Rectal smooth muscle tissue (tissue), 1 donor: ENCODE measurements at regions not wholly inside any gene's neighbourhood (a gene's known extent, or its start where the extent isn't known, plus 50 kb on each side); places are given as distances from the start of the nearest gene placed in this dataset.
"Not testable (repeated sequence)": the region's sequence is repeated elsewhere in the genome, so short reads cannot be mapped to it uniquely, and the experiment has no call there.

ENCODE experiments used
- H3K27ac ChIP-seq: one replicate; pipeline ENCODE4 v1.7.0; 2013; ENCODE audit warnings: low read depth, low read length, inconsistent platforms
- H3K27me3 ChIP-seq: one replicate; pipeline ENCODE4 v1.7.0; 2013; ENCODE audit warnings: low read length; ENCODE audit not compliant: control insufficient read depth, insufficient read depth
- H3K36me3 ChIP-seq: one replicate; pipeline ENCODE4 v1.7.0; 2013; ENCODE audit warnings: low read length; ENCODE audit not compliant: control insufficient read depth, insufficient read depth
- H3K4me1 ChIP-seq: one replicate; pipeline ENCODE4 v1.7.0; 2013; ENCODE audit warnings: low read length; ENCODE audit not compliant: control insufficient read depth, insufficient read depth
- H3K4me3 ChIP-seq: one replicate; pipeline ENCODE4 v1.7.0; 2013; ENCODE audit warnings: low read length
- H3K9ac ChIP-seq: one replicate; pipeline ENCODE4 v1.7.0; 2013; ENCODE audit warnings: low read length

GRCh38 chr13:88291731-88292130 lies 620.6 kb downstream of the SLITRK5 start:
- H3K4me3 ChIP-seq, H3K36me3 ChIP-seq, H3K27me3 ChIP-seq: not testable (repeated sequence)

GRCh38 chr13:88294368-88294767 lies 623.2 kb downstream of the SLITRK5 start:
- Histone ChIP-seq H3K9ac (no peak overlapping the region), H3K4me1 (no peaks in the 10 kb centered on the region), H3K27ac (no peak overlapping the region), H3K36me3 (no peaks in the 10 kb centered on the region), H3K4me3 (no peak overlapping the region), H3K27me3 (no peaks in the 10 kb centered on the region)

More at GRCh38 chr13:88291731-88292130, 620.6 kb downstream of the SLITRK5 start:
- not testable (repeated sequence) for H3K4me1 ChIP-seq, H3K27ac ChIP-seq, H3K9ac ChIP-seq

- no peaks in the 10 kb centered on the region for H3K27me3 ChIP-seq
- H3K9ac ChIP-seq: no peak overlapping the region
- H3K36me3 ChIP-seq: no peaks in the 10 kb centered on the region
- H3K4me3 ChIP-seq: no peak overlapping the region
- H3K4me1 ChIP-seq: no peaks in the 10 kb centered on the region
- no peak overlapping the region for H3K27ac ChIP-seq
Observed at GRCh38 chr13:88303157-88303556, 632.0 kb downstream of the SLITRK5 start.

- Histone ChIP-seq H3K9ac (no peak overlapping the region), H3K27me3 (no peaks in the 10 kb centered on the region), H3K36me3 (no peaks in the 10 kb centered on the region), H3K4me1 (no peaks in the 10 kb centered on the region), H3K4me3 (no peak overlapping the region), H3K27ac (no peak overlapping the region)
Observed at GRCh38 chr13:88303605-88304004, 632.4 kb downstream of the SLITRK5 start.

GRCh38 chr13:88314496-88314895 lies 643.3 kb downstream of the SLITRK5 start:
- H3K4me1 ChIP-seq: no peaks in the 10 kb centered on the region

GRCh38 chr13:88329066-88329465 lies 657.9 kb downstream of the SLITRK5 start:
- no peaks in the 10 kb centered on the region for H3K4me1 ChIP-seq
- H3K9ac ChIP-seq: no peak overlapping the region
- no peaks in the 10 kb centered on the region for H3K27me3 ChIP-seq
- H3K4me3 ChIP-seq: no peak overlapping the region
- H3K27ac ChIP-seq: no peak overlapping the region
- no peaks in the 10 kb centered on the region for H3K36me3 ChIP-seq

More at GRCh38 chr13:88314496-88314895, 643.3 kb downstream of the SLITRK5 start:
- Histone ChIP-seq H3K36me3 (no peaks in the 10 kb centered on the region), H3K27me3 (no peaks in the 10 kb centered on the region), H3K4me3 (no peak overlapping the region), H3K9ac (no peak overlapping the region), H3K27ac (no peak overlapping the region)

GRCh38 chr13:88339271-88339741 lies 668.1 kb downstream of the SLITRK5 start:
- Histone ChIP-seq H3K27ac (no peak overlapping the region), H3K36me3 (no peaks in the 10 kb centered on the region), H3K27me3 (no peaks in the 10 kb centered on the region), H3K4me1 (no peaks in the 10 kb centered on the region), H3K4me3 (no peak overlapping the region), H3K9ac (no peak overlapping the region)

GRCh38 chr13:88345171-88345847 lies 674.1 kb downstream of the SLITRK5 start:
- H3K27me3 ChIP-seq: no peaks in the 10 kb centered on the region
- H3K4me1 ChIP-seq: no peaks in the 10 kb centered on the region
- no peaks in the 10 kb centered on the region for H3K36me3 ChIP-seq
- H3K9ac ChIP-seq: no peak overlapping the region
- no peak overlapping the region for H3K4me3 ChIP-seq
- no peak overlapping the region for H3K27ac ChIP-seq

GRCh38 chr13:88360761-88361160 lies 689.6 kb downstream of the SLITRK5 start:
- H3K9ac ChIP-seq: no peak overlapping the region
- H3K4me3 ChIP-seq: no peak overlapping the region
- no peaks in the 10 kb centered on the region for H3K4me1 ChIP-seq
- H3K36me3 ChIP-seq: no peaks in the 10 kb centered on the region
- no peaks in the 10 kb centered on the region for H3K27me3 ChIP-seq
- no peak overlapping the region for H3K27ac ChIP-seq

GRCh38 chr13:88369866-88370265 lies 698.7 kb downstream of the SLITRK5 start:
- H3K4me3 ChIP-seq: no peak overlapping the region
- no peak overlapping the region for H3K9ac ChIP-seq
- H3K27ac ChIP-seq: no peak overlapping the region
- no peaks in the 10 kb centered on the region for H3K27me3 ChIP-seq
- no peaks in the 10 kb centered on the region for H3K36me3 ChIP-seq
- H3K4me1 ChIP-seq: no peaks in the 10 kb centered on the region

- H3K27me3 ChIP-seq: no peaks in the 10 kb centered on the region
- H3K36me3 ChIP-seq: no peaks in the 10 kb centered on the region
- no peak overlapping the region for H3K27ac ChIP-seq
- H3K9ac ChIP-seq: no peak overlapping the region
- no peaks in the 10 kb centered on the region for H3K4me1 ChIP-seq
- no peak overlapping the region for H3K4me3 ChIP-seq
Observed at GRCh38 chr13:88376760-88377388, 705.7 kb downstream of the SLITRK5 start.

- H3K9ac ChIP-seq: no peak overlapping the region
- H3K4me3 ChIP-seq: no peak overlapping the region
- H3K27ac ChIP-seq: no peak overlapping the region
- H3K36me3 ChIP-seq: no peaks in the 10 kb centered on the region
- no peaks in the 10 kb centered on the region for H3K4me1 ChIP-seq
- no peaks in the 10 kb centered on the region for H3K27me3 ChIP-seq
Observed at GRCh38 chr13:88377852-88378251, 706.7 kb downstream of the SLITRK5 start.

- Histone ChIP-seq H3K36me3 (no peaks in the 10 kb centered on the region), H3K4me1 (no peaks in the 10 kb centered on the region)
Observed at GRCh38 chr13:88384542-88384941, 713.4 kb downstream of the SLITRK5 start.

More at GRCh38 chr13:88384542-88384941, 713.4 kb downstream of the SLITRK5 start:
- H3K9ac ChIP-seq: no peak overlapping the region
- H3K4me3 ChIP-seq: no peak overlapping the region
- no peak overlapping the region for H3K27ac ChIP-seq
- H3K27me3 ChIP-seq: no peaks in the 10 kb centered on the region
